ENCODE measurements at regions not wholly inside any gene's neighbourhood (a gene's known extent, or its start where the extent isn't known, plus 50 kb on each side); places are given as distances from the start of the nearest gene placed in this dataset.
"Not testable (repeated sequence)": the region's sequence is repeated elsewhere in the genome, so short reads cannot be mapped to it uniquely, and the experiment has no call there.

- DNase-seq = no peak
Measured at GRCh38 chr10:130352291-130352645, 216.1 kb downstream of the GLRX3 start.

- no peak for DNase-seq
Measured at GRCh38 chr10:130353928-130354572, 217.9 kb downstream of the GLRX3 start.

GRCh38 chr10:130354573-130354954, 218.4 kb downstream of the GLRX3 start:
- no peak for DNase-seq

- DNase-seq = no peak
Measured at GRCh38 chr10:130354976-130355795, 219.0 kb downstream of the GLRX3 start.

GRCh38 chr10:130356429-130356828, 220.2 kb downstream of the GLRX3 start:
- DNase-seq = not testable (repeated sequence)

- DNase-seq = no peak
Measured at GRCh38 chr10:130357226-130357625, 221.0 kb downstream of the GLRX3 start.

GRCh38 chr10:130357951-130358350, 221.8 kb downstream of the GLRX3 start:
- no peak for DNase-seq

- DNase-seq = no peak
Measured at GRCh38 chr10:130358981-130359650, 222.9 kb downstream of the GLRX3 start.

GRCh38 chr10:130359711-130360110, 223.5 kb downstream of the GLRX3 start:
- DNase-seq = no peak

- no peak for DNase-seq
Measured at GRCh38 chr10:130360826-130361311, 224.7 kb downstream of the GLRX3 start.

GRCh38 chr10:130361351-130362105, 225.3 kb downstream of the GLRX3 start:
- no peak for DNase-seq

GRCh38 chr10:130362308-130362761, 226.1 kb downstream of the GLRX3 start:
- DNase-seq = no peak

GRCh38 chr10:130363051-130363450, 226.9 kb downstream of the GLRX3 start:
- no peak for DNase-seq

- no peak for DNase-seq
Measured at GRCh38 chr10:130363899-130364445, 227.8 kb downstream of the GLRX3 start.

- no peak for DNase-seq
Measured at GRCh38 chr10:130364631-130365411, 228.6 kb downstream of the GLRX3 start.

- DNase-seq = no peak
Measured at GRCh38 chr10:130368761-130369560, 232.8 kb downstream of the GLRX3 start.

- DNase-seq = no peak
Measured at GRCh38 chr10:130369645-130370381, 233.6 kb downstream of the GLRX3 start.

GRCh38 chr10:130370721-130371120, 234.5 kb downstream of the GLRX3 start:
- no peak for DNase-seq

- DNase-seq = no peak
Measured at GRCh38 chr10:130371156-130371555, 235.0 kb downstream of the GLRX3 start.

GRCh38 chr10:130371666-130372065, 235.5 kb downstream of the GLRX3 start:
- DNase-seq = no peak

Data from CD4-positive, alpha-beta T cell treated with Interleukin-12 subunit alpha and Interleukin-12 subunit beta, for 1 hour (primary cell).